ENCODE measurements at regions not wholly inside any gene's neighbourhood (a gene's known extent, or its start where the extent isn't known, plus 50 kb on each side); places are given as distances from the start of the nearest gene placed in this dataset.

DNA sequence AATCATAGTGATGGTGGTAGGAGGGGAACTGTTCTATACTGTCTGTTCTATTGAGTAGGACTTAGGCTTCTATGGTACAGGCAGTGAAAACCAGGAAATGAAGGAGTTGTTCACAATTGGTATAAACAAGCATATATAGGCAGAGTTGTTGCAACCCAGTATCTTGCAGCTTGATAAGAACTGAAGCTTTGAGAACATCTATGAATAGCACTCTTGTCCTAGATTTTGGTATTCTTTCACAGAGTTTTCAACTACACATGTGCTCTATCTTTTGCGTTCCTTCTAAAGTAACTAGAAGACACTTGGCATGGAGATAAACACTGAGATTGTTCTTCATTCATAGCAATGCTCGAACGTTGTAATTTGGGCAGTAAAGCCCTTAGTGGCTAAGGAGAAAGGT is 91.8 kb downstream of the KCNJ2 start:
- DNase-seq (ENCODE audit: low read depth): no peak
- TF ChIP-seq, protein P1, sequence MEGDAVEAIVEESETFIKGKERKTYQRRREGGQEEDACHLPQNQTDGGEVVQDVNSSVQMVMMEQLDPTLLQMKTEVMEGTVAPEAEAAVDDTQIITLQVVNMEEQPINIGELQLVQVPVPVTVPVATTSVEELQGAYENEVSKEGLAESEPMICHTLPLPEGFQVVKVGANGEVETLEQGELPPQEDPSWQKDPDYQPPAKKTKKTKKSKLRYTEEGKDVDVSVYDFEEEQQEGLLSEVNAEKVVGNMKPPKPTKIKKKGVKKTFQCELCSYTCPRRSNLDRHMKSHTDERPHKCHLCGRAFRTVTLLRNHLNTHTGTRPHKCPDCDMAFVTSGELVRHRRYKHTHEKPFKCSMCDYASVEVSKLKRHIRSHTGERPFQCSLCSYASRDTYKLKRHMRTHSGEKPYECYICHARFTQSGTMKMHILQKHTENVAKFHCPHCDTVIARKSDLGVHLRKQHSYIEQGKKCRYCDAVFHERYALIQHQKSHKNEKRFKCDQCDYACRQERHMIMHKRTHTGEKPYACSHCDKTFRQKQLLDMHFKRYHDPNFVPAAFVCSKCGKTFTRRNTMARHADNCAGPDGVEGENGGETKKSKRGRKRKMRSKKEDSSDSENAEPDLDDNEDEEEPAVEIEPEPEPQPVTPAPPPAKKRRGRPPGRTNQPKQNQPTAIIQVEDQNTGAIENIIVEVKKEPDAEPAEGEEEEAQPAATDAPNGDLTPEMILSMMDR (IDR thresholded peaks at IDR 0.05; ENCODE audit: insufficient read depth, low read depth, low read length): no peak

DNA sequence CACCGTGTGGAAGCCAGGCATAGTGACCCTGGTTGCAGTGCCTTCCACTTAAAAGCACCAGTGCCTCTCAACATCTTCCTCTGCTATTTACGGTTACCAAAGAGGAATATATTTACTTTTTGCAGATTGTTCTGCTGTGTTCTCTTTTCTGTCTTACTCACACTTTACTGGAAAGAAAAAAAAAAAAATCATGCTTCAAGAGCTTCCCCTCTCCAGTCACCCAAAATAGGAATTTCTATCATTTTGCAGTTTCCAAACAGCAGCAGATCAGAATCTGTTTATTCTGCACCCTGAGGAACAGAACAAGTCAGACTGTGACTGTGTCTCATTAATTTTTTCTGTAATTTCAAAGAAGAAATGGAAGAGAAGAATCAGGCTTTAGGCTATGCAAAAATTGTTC is 96.1 kb downstream of the KCNJ2 start:
- H3K4me3 ChIP-seq (ENCODE audit: low read depth, low read length): no peak overlapping the region
- DNase-seq (ENCODE audit: low read depth): no peak
- TF ChIP-seq, protein P1 (IDR thresholded peaks at IDR 0.05; ENCODE audit: insufficient read depth, low read depth, low read length): no peak

More for the DNA sequence above, 91.8 kb downstream of the KCNJ2 start:
- no peak overlapping the region for H3K4me3 ChIP-seq (ENCODE audit: low read depth, low read length)

DNA sequence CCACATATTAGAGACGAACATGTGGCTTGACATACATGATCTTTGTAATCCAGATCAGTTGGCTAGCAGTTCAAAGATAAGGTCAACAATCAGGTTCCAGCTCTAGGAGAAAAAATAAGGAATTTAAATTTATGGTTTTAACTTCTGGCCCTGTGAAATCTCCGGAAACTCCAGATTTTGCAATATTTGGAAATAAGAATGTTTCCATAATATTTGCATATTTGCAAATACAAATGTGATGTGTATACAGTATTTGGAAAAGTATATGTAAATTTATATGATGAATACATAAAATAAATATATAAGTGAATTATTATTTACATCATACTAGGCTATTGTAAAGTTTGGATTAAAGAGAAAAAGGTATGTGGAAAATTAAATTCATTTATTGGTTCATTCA is 97.1 kb downstream of the KCNJ2 start:
- TF ChIP-seq, protein P1 (IDR thresholded peaks at IDR 0.05; ENCODE audit: insufficient read depth, low read depth, low read length): no peak
- no peak for DNase-seq (ENCODE audit: low read depth)
- H3K4me3 ChIP-seq (ENCODE audit: low read depth, low read length): no peak overlapping the region

DNA sequence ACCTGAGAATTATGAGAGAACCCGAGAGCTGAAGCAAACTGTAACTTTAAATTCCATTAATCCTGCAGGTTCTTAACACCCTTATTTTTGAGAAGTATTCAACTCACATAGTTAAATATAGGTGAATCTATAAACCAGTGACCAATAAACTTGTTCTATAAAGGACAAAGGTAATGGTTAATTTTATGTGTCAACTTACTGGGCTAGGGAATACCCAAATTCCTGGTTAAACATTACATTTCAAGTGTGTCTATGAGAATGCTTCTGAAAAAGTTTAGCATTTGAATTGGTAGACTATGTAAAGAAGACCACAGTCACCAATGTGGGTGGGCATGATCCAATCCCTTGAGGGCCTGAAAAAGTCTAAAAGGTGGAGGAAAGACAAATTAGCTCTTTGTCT is 99.1 kb downstream of the KCNJ2 start:
- no peak overlapping the region for H3K4me3 ChIP-seq (ENCODE audit: low read depth, low read length)
- TF ChIP-seq, protein P1 (IDR thresholded peaks at IDR 0.05; ENCODE audit: insufficient read depth, low read depth, low read length): no peak

DNA sequence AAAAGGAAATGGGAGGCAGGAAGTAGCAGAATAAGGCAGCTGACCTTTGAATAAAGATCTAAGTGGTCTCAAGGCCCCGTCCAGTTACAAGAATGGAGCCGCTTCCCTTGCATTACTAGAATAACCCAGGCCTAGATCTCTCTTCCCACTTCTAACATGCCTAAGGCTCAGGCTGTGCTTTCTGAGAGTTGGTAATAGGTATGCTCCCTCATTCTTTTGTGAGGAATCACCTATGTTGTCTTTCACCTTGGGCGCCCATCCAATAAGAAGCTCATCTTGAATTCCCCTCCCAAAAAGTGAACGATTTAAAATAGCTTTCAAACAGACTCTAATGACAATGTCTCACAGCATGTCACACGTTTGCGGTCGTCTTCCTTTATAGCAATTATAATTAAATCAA is 101.2 kb downstream of the KCNJ2 start:
- TF ChIP-seq, protein P1 (IDR thresholded peaks at IDR 0.05; ENCODE audit: insufficient read depth, low read depth, low read length): no peak
- no peak for DNase-seq (ENCODE audit: low read depth)

More for the DNA sequence above, 99.1 kb downstream of the KCNJ2 start:
- no peak for DNase-seq (ENCODE audit: low read depth)

DNA sequence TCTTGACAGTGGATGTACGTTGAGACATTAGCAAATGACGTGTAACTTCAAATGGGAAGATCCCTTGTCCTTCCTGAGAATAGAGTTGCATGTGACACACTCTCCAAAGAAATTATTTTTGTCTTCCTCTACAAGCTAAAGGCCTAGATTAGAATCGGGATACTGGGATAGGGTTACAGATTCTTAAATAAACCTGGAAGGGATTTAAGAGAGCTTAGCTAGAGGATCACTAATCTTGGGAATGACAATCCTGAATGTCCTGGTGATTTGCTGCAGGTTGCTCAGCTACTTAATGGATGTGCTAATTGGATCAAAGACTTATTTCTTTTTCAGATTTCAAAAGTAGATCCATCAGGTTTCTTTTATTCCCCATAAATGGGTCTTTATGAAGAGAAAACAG is 101.9 kb downstream of the KCNJ2 start:
- TF ChIP-seq, protein P1 (IDR thresholded peaks at IDR 0.05; ENCODE audit: insufficient read depth, low read depth, low read length): no peak
- no peak for DNase-seq (ENCODE audit: low read depth)

More for the DNA sequence above, 101.2 kb downstream of the KCNJ2 start:
- H3K4me3 ChIP-seq (ENCODE audit: low read depth, low read length): no peak overlapping the region

DNA sequence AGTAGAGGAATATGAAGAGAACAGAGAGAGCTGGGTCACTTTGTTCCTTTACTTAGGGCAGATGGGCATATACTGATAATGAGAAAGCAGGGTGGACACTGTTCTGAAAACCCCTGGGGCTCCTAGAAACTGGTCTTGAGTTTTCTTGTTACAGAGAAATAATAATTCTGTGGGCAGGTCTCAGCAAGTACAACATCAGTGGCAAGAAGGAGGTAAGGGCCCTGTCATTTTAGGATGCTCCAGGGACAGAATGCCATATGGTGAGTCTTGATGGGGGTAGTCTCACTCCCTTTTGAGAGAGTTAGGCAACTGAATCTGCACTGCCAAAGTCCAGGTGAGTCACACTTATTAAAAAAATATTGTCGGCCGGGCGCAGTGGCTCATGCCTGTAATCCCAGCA is 102.3 kb downstream of the KCNJ2 start:
- DNase-seq (ENCODE audit: low read depth): no peak
- no peak overlapping the region for H3K4me3 ChIP-seq (ENCODE audit: low read depth, low read length)
- TF ChIP-seq, protein P1 (IDR thresholded peaks at IDR 0.05; ENCODE audit: insufficient read depth, low read depth, low read length): no peak

More for the DNA sequence above, 101.9 kb downstream of the KCNJ2 start:
- no peak overlapping the region for H3K4me3 ChIP-seq (ENCODE audit: low read depth, low read length)

Data from fibroblast of villous mesenchyme (primary cell).